PC-9 (cell line): ENCODE measurements at regions not wholly inside any gene's neighbourhood (a gene's known extent, or its start where the extent isn't known, plus 50 kb on each side); places are given as distances from the start of the nearest gene placed in this dataset.

Experiments used
- BruUV-seq: library from RNA; stranded (reverse); fragments of 400-500 nt; replicated peaks from 2 replicates; lab custom pipeline; 2021; lab: Mats Ljungman, UMichigan
- CTCF ChIA-PET: fragments of 300-600 bp; sonication (Branson Sonifier 250); formaldehyde crosslinking; loops from one replicate; lab custom pipeline; 2022; ENCODE audit warnings: antibody characterized with exemption; lab: Charles Lee
- POLR2A ChIA-PET: fragments of 300-600 bp; sonication (Branson Sonifier 250); formaldehyde crosslinking; loops from one replicate; lab custom pipeline; 2022; ENCODE audit warnings: antibody characterized with exemption; ENCODE audit not compliant: unreplicated experiment; lab: Charles Lee
- DNase-seq, 2 experiments: peaks; one replicate each; pipeline versions ENCODE4 v3.0.0 to v3.0.0-alpha.2; 2015 to 2022; ENCODE audit warnings: mixed read lengths in 1 of 2
- H2AFZ ChIP-seq: fragments of 200-600 bp; sonication (generic); 2 replicates; pipeline ENCODE4 v1.8.1; 2017; ENCODE audit warnings: antibody characterized with exemption
- H3F3A ChIP-seq: fragments of 200-600 bp; sonication (generic); 2 replicates; pipeline ENCODE4 v1.8.1; 2017; ENCODE audit warnings: antibody characterized with exemption, mild to moderate bottlenecking, low read depth; ENCODE audit not compliant: insufficient read depth
- H3K27ac ChIP-seq: fragments of 200-600 bp; sonication (generic); 2 replicates; pipeline ENCODE4 v1.6.1; 2016; ENCODE audit warnings: mixed run types
- H3K27me3 ChIP-seq: fragments of 200-600 bp; sonication (generic); 2 replicates; pipeline ENCODE4 v1.6.1; 2016; ENCODE audit warnings: low read depth, mixed run types; ENCODE audit not compliant: insufficient read depth
- H3K36me3 ChIP-seq: fragments of 200-600 bp; sonication (generic); 2 replicates; pipeline ENCODE4 v1.6.1; 2016; ENCODE audit warnings: low read depth, mixed run types
- H3K4me1 ChIP-seq: fragments of 200-600 bp; sonication (generic); replicated peaks from 2 replicates; pipeline ENCODE4 v1.6.1; 2016; ENCODE audit warnings: mixed run types; ENCODE audit not compliant: insufficient read depth
- H3K4me2 ChIP-seq: fragments of 200-600 bp; sonication (generic); 2 replicates; pipeline ENCODE4 v1.6.1; 2017; ENCODE audit warnings: mixed run types
- H3K4me3 ChIP-seq: fragments of 200-600 bp; sonication (generic); 2 replicates; pipeline ENCODE4 v1.6.1; 2016; ENCODE audit warnings: mixed run types
- H3K79me2 ChIP-seq: fragments of 200-600 bp; sonication (generic); 2 replicates; pipeline ENCODE4 v1.6.1; 2017; ENCODE audit warnings: low read depth, mixed run types
- H3K9me2 ChIP-seq: fragments of 200-600 bp; sonication (generic); 2 replicates; pipeline ENCODE4 v1.8.1; 2017; ENCODE audit warnings: mild to moderate bottlenecking; ENCODE audit not compliant: insufficient read depth
- H3K9me3 ChIP-seq: fragments of 200-600 bp; sonication (generic); 2 replicates; pipeline ENCODE4 v1.8.1; 2016; ENCODE audit warnings: low read depth; ENCODE audit not compliant: insufficient read depth
- H4K20me1 ChIP-seq: fragments of 200-600 bp; sonication (generic); 2 replicates; pipeline ENCODE4 v1.8.1; 2017; ENCODE audit not compliant: insufficient read depth
- EZH2 ChIP-seq: fragments of 200-600 bp; sonication (generic); IDR thresholded peaks from 2 replicates; pipeline ENCODE4 v1.8.0; 2017; ENCODE audit warnings: antibody characterized with exemption, low read depth
- intact Hi-C: fragments of 100-400 bp; cut with micrococcal nuclease; formaldehyde crosslinking; loops from one replicate; pipeline ENCODE4 v1.10.0; 2022; ENCODE audit not compliant: unreplicated experiment
- TF ChIP-seq, protein P1 (sequence below): fragments of 200-600 bp; sonication (generic); conservative IDR thresholded peaks from 2 replicates; pipeline ENCODE4 v1.6.1; 2017; ENCODE audit warnings: mixed run types, antibody characterized with exemption, mild to moderate bottlenecking, moderate library complexity

DNA sequence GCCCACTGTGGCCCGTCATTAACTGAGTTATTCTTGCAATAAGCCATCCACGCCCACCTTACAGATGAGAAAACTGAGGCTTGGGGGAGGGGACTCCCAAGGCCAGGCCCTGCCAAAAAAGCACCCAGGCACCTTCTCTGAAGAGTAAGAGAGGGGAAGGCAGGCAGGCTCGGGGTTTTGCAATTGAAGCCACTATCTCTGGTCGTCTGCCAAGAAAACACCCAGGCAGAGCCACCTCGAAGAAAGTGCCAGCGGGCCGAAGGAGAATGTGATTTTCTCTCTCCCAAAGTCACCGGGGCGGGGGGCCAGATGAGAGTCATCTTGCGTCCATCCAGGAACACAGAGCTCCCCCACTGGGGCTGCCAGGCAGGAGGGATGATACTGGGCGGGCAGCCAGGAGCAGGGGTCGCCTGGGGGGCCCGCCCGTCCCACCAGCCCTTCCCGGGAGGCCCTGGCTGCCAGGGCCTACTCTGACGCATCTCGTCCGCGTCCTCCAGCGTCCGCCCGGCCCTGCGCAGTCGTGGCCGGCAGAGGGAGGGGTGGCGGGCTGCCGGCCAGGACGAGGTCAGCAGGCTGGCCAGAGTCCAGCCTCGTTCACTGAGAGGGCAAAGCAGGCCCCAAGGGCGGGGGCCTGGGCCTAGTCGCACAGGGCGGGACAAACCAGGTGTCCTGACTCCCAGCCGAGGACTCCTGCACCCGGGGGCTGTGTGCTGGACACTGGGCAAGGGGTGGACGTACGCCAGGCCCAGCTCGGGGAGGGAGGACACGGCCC lies 74.3 kb downstream of the RFLNA start:
- peak overlapping the region; percentile 69 for H3K27ac ChIP-seq
- peaks cover 57% of the 10 kb centered on the region for H3F3A ChIP-seq
- TSS peak; percentile 26 for BruUV-seq
- H3K4me1 ChIP-seq: peaks cover 48% of the 10 kb centered on the region
- H2AFZ ChIP-seq: no peak overlapping the region
- H3K4me3 ChIP-seq: peak overlapping the region; percentile 35; the same call in 1 of the 2 replicates
- H3K9me3 ChIP-seq: no peaks in the 10 kb centered on the region
- H3K79me2 ChIP-seq: peaks cover 57% of the 10 kb centered on the region
- H3K4me2 ChIP-seq: peak overlapping the region; percentile 60
- peak; percentile 92 to 100 for DNase-seq
- H3K27me3 ChIP-seq: no peaks in the 10 kb centered on the region
- 0 out of 2 replicates have a peak, but pooled peaks cover 6% of the 10 kb centered on the region for H3K36me3 ChIP-seq
- TF ChIP-seq EZH2: no peak
- TF ChIP-seq, protein P1, sequence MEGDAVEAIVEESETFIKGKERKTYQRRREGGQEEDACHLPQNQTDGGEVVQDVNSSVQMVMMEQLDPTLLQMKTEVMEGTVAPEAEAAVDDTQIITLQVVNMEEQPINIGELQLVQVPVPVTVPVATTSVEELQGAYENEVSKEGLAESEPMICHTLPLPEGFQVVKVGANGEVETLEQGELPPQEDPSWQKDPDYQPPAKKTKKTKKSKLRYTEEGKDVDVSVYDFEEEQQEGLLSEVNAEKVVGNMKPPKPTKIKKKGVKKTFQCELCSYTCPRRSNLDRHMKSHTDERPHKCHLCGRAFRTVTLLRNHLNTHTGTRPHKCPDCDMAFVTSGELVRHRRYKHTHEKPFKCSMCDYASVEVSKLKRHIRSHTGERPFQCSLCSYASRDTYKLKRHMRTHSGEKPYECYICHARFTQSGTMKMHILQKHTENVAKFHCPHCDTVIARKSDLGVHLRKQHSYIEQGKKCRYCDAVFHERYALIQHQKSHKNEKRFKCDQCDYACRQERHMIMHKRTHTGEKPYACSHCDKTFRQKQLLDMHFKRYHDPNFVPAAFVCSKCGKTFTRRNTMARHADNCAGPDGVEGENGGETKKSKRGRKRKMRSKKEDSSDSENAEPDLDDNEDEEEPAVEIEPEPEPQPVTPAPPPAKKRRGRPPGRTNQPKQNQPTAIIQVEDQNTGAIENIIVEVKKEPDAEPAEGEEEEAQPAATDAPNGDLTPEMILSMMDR: 0 out of 2 replicates have a peak, but pooled peaks have one; percentile 32
- peaks cover 70% of the 10 kb centered on the region for H4K20me1 ChIP-seq
- intact Hi-C loops: loop anchor here (1.0 to 5.0 kb wide), 9 partner anchors 9 to 143 kb away; no protein-coding TSS in a partner anchor
- POLR2A ChIA-PET: interaction anchor here (0.5 to 1.0 kb wide), 7 partner anchors 10 to 75 kb away, joined by 3 to 17 read pairs (median 4); no protein-coding TSS in a partner anchor
- H3K9me2 ChIP-seq: no peaks in the 10 kb centered on the region
- CTCF ChIA-PET: interaction anchor here (0.5 to 0.7 kb wide), 3 partner anchors 13 to 381 kb away, joined by 3 read pairs; no protein-coding TSS in a partner anchor

DNA sequence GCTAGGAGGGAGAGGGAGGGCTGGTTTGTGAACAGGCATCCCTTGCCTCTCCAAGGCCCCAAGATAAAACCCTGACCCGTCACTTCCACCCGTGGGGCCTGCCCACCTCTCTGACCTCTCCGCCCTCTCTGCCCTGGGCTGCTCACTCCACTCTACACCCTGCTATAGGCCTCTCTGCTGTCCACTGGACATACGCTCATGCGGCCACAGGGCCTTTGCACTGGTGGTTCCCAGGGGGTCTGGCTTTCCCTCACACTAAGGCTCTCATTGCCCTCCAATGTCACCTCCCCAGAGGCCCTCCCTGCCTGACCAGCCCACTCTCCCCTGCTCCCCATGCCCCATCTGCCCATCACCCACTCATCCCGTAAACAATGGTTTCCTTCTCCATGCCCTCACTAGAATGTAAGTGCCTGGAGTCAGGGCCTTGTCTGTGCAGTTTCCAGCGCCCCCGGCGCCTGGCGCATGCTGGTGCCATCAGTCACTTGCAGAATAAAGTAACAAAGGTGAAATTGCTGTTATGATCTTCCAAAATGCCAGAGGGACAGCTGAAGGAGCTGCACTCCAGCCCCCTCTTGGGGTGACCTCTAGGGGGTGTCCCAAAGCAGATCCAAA lies 73.6 kb downstream of the RFLNA start:
- Histone ChIP-seq H3K4me3 (peak overlapping the region; percentile 35; the same call in 1 of the 2 replicates), H3K4me1 (peaks cover 48% of the 10 kb centered on the region), H4K20me1 (peaks cover 73% of the 10 kb centered on the region), H3K79me2 (peaks cover 63% of the 10 kb centered on the region), H2AFZ (no peak overlapping the region), H3K9me3 (no peaks in the 10 kb centered on the region), H3F3A (peaks cover 62% of the 10 kb centered on the region), H3K27me3 (no peaks in the 10 kb centered on the region), H3K9me2 (no peaks in the 10 kb centered on the region), H3K4me2 (peak overlapping the region; percentile 60), H3K36me3 (peaks cover 11% of the 10 kb centered on the region; the same call in 1 of the 2 replicates), H3K27ac (peak overlapping the region; percentile 69)
- intact Hi-C loops: loop anchor here (1.0 to 5.0 kb wide), 9 partner anchors 8 to 144 kb away; no protein-coding TSS in a partner anchor
- DNase-seq: no peak
- no TSS peak for BruUV-seq
- TF ChIP-seq, protein P1: no peak
- TF ChIP-seq EZH2: no peak
- POLR2A ChIA-PET: interaction anchor here (1.0 kb wide), 1 partner anchor 9 kb away, joined by 4 read pairs; no protein-coding TSS in a partner anchor
- CTCF ChIA-PET: interaction anchor here (0.5 kb wide), 1 partner anchor 382 kb away, joined by 3 read pairs; no protein-coding TSS in a partner anchor

DNA sequence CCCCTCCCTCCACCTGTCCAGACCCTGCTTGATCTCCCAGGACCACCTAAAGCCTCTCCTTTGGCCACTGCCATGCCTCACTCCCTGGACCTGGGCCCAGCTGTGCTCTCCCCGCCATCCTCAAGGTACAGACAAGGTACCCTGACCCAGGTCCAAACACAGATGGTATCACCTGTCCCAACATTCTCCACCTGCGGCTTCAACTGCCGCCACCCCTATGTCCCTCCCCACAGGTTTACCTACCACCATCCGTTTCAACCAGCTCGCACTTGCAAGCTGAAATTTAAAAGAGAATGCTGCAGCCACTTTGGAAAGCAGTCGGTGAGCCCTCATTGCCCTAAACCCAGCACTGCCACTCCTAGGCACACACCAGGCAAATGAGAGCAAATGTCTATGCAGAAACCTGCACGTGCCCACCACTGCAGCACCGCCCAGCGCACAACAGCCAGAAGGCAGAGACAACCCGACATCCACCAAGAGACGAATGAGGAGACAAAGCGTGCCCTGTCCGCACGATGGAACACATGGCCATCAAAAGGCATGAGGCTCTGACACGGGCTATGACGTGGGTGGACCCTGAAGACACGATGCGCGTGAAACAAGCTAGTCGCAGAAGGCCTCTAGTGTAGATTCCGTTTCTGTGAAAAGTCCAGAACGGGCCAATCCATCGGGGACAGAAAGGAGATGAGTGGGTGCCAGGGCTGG lies 71.0 kb downstream of the RFLNA start:
- Histone ChIP-seq H4K20me1 (peaks cover 82% of the 10 kb centered on the region), H3K9me3 (no peaks in the 10 kb centered on the region), H3K4me2 (no peak overlapping the region), H3K4me3 (no peak overlapping the region), H3K9me2 (no peaks in the 10 kb centered on the region), H3F3A (peaks cover 54% of the 10 kb centered on the region), H3K36me3 (peaks cover 11% of the 10 kb centered on the region; the same call in 1 of the 2 replicates), H3K4me1 (peaks cover 30% of the 10 kb centered on the region), H2AFZ (no peak overlapping the region), H3K27ac (no peak overlapping the region), H3K27me3 (no peaks in the 10 kb centered on the region), H3K79me2 (peaks cover 61% of the 10 kb centered on the region)
- CTCF ChIA-PET: no interaction called here
- BruUV-seq: no TSS peak
- DNase-seq: no peak
- intact Hi-C loops: loop anchor here (5.0 kb wide), 1 partner anchor 146 kb away; no protein-coding TSS in a partner anchor
- POLR2A ChIA-PET: interaction anchor here (0.6 kb wide), 1 partner anchor 88 kb away, joined by 12 read pairs; no protein-coding TSS in a partner anchor
- TF ChIP-seq, protein P1: no peak
- TF ChIP-seq EZH2: no peak
